ENCODE measurements at regions not wholly inside any gene's neighbourhood (a gene's known extent, or its start where the extent isn't known, plus 50 kb on each side); places are given as distances from the start of the nearest gene placed in this dataset.
"Not testable (repeated sequence)": the region's sequence is repeated elsewhere in the genome, so short reads cannot be mapped to it uniquely, and the experiment has no call there.

DNA sequence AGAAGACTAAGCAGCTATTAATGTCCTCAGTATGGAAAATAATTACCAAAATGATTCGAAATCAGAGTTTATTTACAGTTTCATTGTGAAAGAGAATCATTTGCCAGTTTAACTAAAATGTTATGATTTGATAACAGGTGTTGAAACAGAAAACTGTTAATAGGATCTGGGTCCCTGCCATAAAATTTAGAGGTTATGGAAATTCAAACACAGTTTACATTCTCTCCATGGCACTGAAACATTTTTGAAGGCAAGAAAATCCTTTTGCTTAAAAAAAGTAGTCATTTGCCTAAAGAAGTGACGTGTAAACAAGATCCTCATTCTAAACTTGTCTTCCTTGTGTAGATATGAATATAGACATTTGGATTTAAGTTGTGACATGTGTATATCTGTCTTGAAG is 743.8 kb downstream of the SLC4A3 start:
- TF ChIP-seq, protein P1, sequence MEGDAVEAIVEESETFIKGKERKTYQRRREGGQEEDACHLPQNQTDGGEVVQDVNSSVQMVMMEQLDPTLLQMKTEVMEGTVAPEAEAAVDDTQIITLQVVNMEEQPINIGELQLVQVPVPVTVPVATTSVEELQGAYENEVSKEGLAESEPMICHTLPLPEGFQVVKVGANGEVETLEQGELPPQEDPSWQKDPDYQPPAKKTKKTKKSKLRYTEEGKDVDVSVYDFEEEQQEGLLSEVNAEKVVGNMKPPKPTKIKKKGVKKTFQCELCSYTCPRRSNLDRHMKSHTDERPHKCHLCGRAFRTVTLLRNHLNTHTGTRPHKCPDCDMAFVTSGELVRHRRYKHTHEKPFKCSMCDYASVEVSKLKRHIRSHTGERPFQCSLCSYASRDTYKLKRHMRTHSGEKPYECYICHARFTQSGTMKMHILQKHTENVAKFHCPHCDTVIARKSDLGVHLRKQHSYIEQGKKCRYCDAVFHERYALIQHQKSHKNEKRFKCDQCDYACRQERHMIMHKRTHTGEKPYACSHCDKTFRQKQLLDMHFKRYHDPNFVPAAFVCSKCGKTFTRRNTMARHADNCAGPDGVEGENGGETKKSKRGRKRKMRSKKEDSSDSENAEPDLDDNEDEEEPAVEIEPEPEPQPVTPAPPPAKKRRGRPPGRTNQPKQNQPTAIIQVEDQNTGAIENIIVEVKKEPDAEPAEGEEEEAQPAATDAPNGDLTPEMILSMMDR (IDR thresholded peaks at IDR 0.05; ENCODE audit: control insufficient read depth, extremely low read depth, insufficient read depth), result no peak

DNA sequence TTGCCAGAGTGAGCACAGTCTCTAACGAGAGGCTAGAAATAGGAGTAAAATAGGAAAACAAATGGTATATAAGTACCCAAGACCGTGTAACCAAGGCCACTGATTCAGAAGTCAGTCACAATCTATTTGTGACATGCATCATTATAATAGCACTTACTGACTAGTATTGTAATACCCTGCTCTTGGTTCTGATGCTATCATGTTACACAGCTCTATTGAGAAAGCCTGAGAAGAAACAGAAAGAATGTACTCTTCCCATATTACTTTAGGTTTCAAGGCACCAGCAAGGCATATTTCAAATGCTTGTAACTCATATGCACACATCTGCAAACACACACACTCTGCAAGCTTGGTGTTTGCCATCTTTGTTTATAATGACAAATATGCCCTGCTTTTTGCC is 746.4 kb downstream of the SLC4A3 start:
- no peak overlapping the region for H3K4me3 ChIP-seq (ENCODE audit: low read depth, low read length)
- TF ChIP-seq, protein P1 (IDR thresholded peaks at IDR 0.05; ENCODE audit: control insufficient read depth, extremely low read depth, insufficient read depth), result no peak
- no peak for DNase-seq (ENCODE audit: low read depth)

More for the DNA sequence above, 743.8 kb downstream of the SLC4A3 start:
- DNase-seq (ENCODE audit: low read depth), result no peak
- no peak overlapping the region for H3K4me3 ChIP-seq (ENCODE audit: low read depth, low read length)

DNA sequence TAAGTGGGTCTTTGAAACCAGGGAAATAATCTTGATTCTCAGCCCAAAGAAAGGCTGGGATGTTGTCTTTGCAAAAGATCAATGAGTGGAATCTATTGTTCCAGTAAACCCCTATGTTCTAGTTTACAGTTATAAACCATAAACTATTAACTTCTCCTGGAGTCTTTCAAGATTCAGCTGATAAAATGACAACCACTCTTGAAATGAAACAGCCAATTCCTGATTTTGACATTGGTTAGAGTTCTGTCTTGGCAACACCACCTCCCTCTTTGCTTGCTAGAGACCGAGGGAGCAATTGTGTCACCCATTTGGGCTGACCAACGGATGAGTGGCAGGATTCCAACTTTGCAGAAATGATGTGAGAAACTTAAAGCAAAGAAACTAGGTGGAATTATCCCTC is 746.9 kb downstream of the SLC4A3 start:
- DNase-seq (ENCODE audit: low read depth), result no peak
- TF ChIP-seq, protein P1 (IDR thresholded peaks at IDR 0.05; ENCODE audit: control insufficient read depth, extremely low read depth, insufficient read depth), result no peak
- no peak overlapping the region for H3K4me3 ChIP-seq (ENCODE audit: low read depth, low read length)

DNA sequence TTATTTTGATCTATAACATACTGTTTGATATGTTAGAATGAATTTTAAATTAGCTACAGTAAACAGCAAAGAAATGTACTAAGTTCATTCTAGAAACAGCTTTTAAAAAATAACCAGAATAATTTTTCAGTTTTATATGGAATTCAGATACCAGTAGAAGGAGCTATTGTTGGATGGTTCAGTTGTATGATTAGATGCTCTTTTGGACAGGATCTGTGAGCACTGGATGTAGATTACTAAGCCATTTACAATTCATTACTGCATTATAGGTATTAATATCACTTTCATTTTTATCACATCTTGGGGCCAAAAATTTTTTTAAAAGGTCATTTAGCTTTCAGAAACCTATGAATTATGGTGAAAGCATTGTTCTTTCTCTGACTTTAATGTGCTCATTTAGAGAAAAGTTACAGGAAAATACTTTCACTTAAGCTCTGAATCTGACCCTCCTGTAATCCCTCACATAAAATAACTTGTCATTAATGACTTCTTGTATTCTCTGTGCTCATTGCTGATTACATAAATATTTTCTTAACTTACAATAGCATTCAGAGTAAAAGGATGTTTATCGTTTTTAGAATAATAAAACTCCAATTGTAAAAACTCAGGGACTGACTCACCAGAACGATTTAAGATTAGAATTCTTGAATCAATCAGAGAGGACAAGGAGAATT is 750.2 kb downstream of the SLC4A3 start:
- no peak overlapping the region for H3K4me3 ChIP-seq (ENCODE audit: low read depth, low read length)
- no peak for DNase-seq (ENCODE audit: low read depth)
- TF ChIP-seq, protein P1 (IDR thresholded peaks at IDR 0.05; ENCODE audit: control insufficient read depth, extremely low read depth, insufficient read depth), result no peak

DNA sequence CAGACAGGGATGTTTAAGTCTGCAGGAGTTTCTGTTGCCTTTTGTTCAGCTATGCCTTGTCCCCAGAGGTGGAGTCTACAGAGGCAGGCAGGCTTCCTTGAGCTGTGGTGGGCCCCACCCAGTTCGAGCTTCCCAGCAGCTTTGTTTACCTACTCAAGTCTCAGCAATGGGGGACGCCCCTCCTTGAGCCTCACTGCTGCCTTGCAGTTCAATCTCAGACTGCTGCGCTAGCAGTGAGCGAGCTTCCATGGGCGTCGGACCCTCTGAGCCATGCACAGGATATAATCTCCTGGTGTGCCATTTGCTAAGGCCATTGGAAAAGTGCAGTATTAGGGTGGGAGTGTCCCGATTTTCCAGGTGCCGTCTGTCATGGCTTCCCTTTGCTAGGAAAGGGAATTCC is 760.3 kb downstream of the SLC4A3 start:
- not testable (repeated sequence) for DNase-seq (ENCODE audit: low read depth); H3K4me3 ChIP-seq (ENCODE audit: low read depth, low read length)

DNA sequence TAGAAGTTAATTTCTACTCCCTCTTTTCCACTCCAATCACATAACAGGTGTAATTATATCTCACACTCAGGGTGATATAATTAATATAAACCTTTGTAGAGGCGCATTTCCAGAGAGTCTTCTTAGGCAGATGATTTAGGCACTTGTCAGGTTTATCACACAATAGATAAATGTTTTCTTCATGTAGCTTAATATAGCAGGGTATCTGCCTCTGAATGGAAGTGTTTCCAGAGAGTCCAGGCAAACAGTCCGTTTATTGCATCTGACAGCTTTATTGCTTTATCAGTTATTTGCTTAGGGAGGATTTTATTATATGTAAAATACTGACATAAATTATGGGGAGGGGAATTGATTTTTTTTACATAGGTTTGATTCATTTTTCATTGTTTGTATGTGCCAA is 766.3 kb downstream of the SLC4A3 start:
- DNase-seq (ENCODE audit: low read depth), result no peak
- no peak overlapping the region for H3K4me3 ChIP-seq (ENCODE audit: low read depth, low read length)
- TF ChIP-seq, protein P1 (IDR thresholded peaks at IDR 0.05; ENCODE audit: control insufficient read depth, extremely low read depth, insufficient read depth), result no peak

DNA sequence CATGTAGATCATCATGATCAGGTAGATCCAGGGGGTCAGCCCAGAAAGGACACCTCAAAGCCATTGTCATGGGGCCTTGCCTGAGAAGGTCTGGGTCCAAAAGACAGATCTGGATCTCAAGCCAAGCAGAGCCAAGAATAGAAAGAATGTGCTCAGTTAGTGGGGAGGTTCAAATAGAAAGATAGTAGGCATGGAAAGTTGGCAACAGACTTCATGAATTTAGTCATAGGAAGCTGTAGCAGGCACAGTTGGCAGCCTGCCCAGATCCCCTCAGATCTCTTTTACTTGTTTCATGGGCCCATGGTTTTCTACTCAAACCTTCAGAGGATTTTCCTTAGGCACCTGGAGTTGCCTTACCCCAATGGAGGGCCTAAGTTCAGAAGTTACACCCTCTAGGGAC is 767.0 kb downstream of the SLC4A3 start:
- H3K4me3 ChIP-seq (ENCODE audit: low read depth, low read length), result no peak overlapping the region
- TF ChIP-seq, protein P1 (IDR thresholded peaks at IDR 0.05; ENCODE audit: control insufficient read depth, extremely low read depth, insufficient read depth), result no peak
- DNase-seq (ENCODE audit: low read depth), result no peak

All from LNCaP clone FGC (cell line).